Adrenal gland (tissue), 5 donors: ENCODE measurements at regions not wholly inside any gene's neighbourhood (a gene's known extent, or its start where the extent isn't known, plus 50 kb on each side); places are given as distances from the start of the nearest gene placed in this dataset.

ENCODE experiments used
- CTCF ChIP-seq, 6 experiments: fragments of 450-650 bp in 4 of 6; fragments of 200-600 bp in 2 of 6; sonication (generic) in 1 of 6; IDR thresholded peaks; 1 replicate in 5 of 6; 2 replicates in 1 of 6; pipeline versions ENCODE4 v1.5.1 to v1.8.0; 2016 to 2021; ENCODE audit warnings: antibody characterized with exemption in 6 of 6, mild to moderate bottlenecking in 2 of 6, moderate library complexity in 1 of 6
- POLR2A ChIP-seq, 2 donors: fragments of 450-650 bp; IDR thresholded peaks; one replicate each; pipeline ENCODE4 v1.6.1; 2017; ENCODE audit warnings: antibody characterized with exemption in 2 of 2, mild to moderate bottlenecking in 2 of 2, moderate library complexity in 1 of 2
- donor health status: DM: no; HTN: no; CAD: no.

- no peak for TF ChIP-seq POLR2A (IDR thresholded peaks at IDR 0.05)
- no peak for TF ChIP-seq CTCF (IDR thresholded peaks at IDR 0.05)
Observed at GRCh38 chr10:83633547-83633946, 505.8 kb upstream of the GHITM start.
